ENCODE measurements at regions not wholly inside any gene's neighbourhood (a gene's known extent, or its start where the extent isn't known, plus 50 kb on each side); places are given as distances from the start of the nearest gene placed in this dataset.

GRCh38 chr14:37650356-37651037 lies 55.1 kb downstream of the TTC6 start:
- Histone ChIP-seq H3K27ac (ENCODE audit: low read depth, low read length) (no peak overlapping the region), H3K4me1 (ENCODE audit: insufficient read depth, low read length) (no peaks in the 10 kb centered on the region), H3K9me3 (ENCODE audit: control insufficient read depth in 1 of 2, low read length in 2 of 2) (no peaks in the 10 kb centered on the region), H3K36me3 (ENCODE audit: insufficient read depth, low read length) (no peaks in the 10 kb centered on the region), H3K4me3 (ENCODE audit: low read length in 2 of 2) (no peak overlapping the region), H3K27me3 (ENCODE audit: insufficient read depth, low read length) (no peaks in the 10 kb centered on the region)
- no peak for DNase-seq
- no peaks in the 10 kb centered on the region for H3K4me1 Mint-ChIP-seq
- no peak overlapping the region for H3K4me3 Mint-ChIP-seq
- H3K36me3 Mint-ChIP-seq: no peaks in the 10 kb centered on the region
- H3K27ac Mint-ChIP-seq: no peak overlapping the region
- H3K9me3 Mint-ChIP-seq: peaks cover 0 to 10% (median 0%) of the 10 kb centered on the region in 8 donors
- ChIA-PET POLR2A (ENCODE audit: partially characterized antibody) (no interaction called here), CTCF (ENCODE audit: partially characterized antibody) (interaction anchor here (1.2 kb wide), 1 partner anchor 9 kb away, joined by 3 read pairs; no protein-coding TSS in a partner anchor)
- H3K27me3 Mint-ChIP-seq: no peaks in the 10 kb centered on the region
- intact Hi-C loops (cut with micrococcal nuclease): no loop called here

GRCh38 chr14:37652042-37652441 lies 56.6 kb downstream of the TTC6 start:
- no peak for DNase-seq
- H3K4me1 Mint-ChIP-seq: no peaks in the 10 kb centered on the region
- H3K4me1 ChIP-seq (ENCODE audit: insufficient read depth, low read length): no peaks in the 10 kb centered on the region
- H3K4me3 Mint-ChIP-seq: no peak overlapping the region
- no peaks in the 10 kb centered on the region for H3K27me3 ChIP-seq (ENCODE audit: insufficient read depth, low read length)
- H3K9me3 Mint-ChIP-seq: peaks cover 0 to 10% (median 3%) of the 10 kb centered on the region in 8 donors
- no peaks in the 10 kb centered on the region for H3K27me3 Mint-ChIP-seq
- H3K4me3 ChIP-seq (ENCODE audit: low read length in 2 of 2): no peak overlapping the region
- no peak overlapping the region for H3K27ac ChIP-seq (ENCODE audit: low read depth, low read length)
- intact Hi-C loops (cut with micrococcal nuclease): no loop called here
- no peaks in the 10 kb centered on the region for H3K36me3 ChIP-seq (ENCODE audit: insufficient read depth, low read length)
- no peak overlapping the region for H3K27ac Mint-ChIP-seq
- POLR2A ChIA-PET (ENCODE audit: partially characterized antibody): no interaction called here
- no peaks in the 10 kb centered on the region for H3K9me3 ChIP-seq (ENCODE audit: control insufficient read depth in 1 of 2, low read length in 2 of 2)
- CTCF ChIA-PET (ENCODE audit: partially characterized antibody): no interaction called here
- no peaks in the 10 kb centered on the region for H3K36me3 Mint-ChIP-seq

- no peaks in the 10 kb centered on the region for H3K9me3 ChIP-seq (ENCODE audit: control insufficient read depth in 1 of 2, low read length in 2 of 2)
- CTCF ChIA-PET (ENCODE audit: partially characterized antibody): no interaction called here
- H3K36me3 ChIP-seq (ENCODE audit: insufficient read depth, low read length): no peaks in the 10 kb centered on the region
- Mint-ChIP-seq H3K9me3 (peaks cover 2 to 13% (median 6%) of the 10 kb centered on the region in 8 donors), H3K27me3 (no peaks in the 10 kb centered on the region), H3K4me3 (no peak overlapping the region), H3K27ac (no peak overlapping the region), H3K4me1 (no peaks in the 10 kb centered on the region), H3K36me3 (no peaks in the 10 kb centered on the region)
- POLR2A ChIA-PET (ENCODE audit: partially characterized antibody): no interaction called here
- intact Hi-C loops (cut with micrococcal nuclease): no loop called here
- no peak for DNase-seq
- H3K27me3 ChIP-seq (ENCODE audit: insufficient read depth, low read length): no peaks in the 10 kb centered on the region
- H3K4me3 ChIP-seq (ENCODE audit: low read length in 2 of 2): no peak overlapping the region
- H3K27ac ChIP-seq (ENCODE audit: low read depth, low read length): no peak overlapping the region
- H3K4me1 ChIP-seq (ENCODE audit: insufficient read depth, low read length): no peaks in the 10 kb centered on the region
Measured at GRCh38 chr14:37655418-37655817, 60.0 kb downstream of the TTC6 start.

GRCh38 chr14:37658156-37658555 lies 62.7 kb downstream of the TTC6 start:
- no peaks in the 10 kb centered on the region for H3K27me3 Mint-ChIP-seq
- no peaks in the 10 kb centered on the region for H3K4me1 ChIP-seq (ENCODE audit: insufficient read depth, low read length)
- DNase-seq: no peak
- H3K27ac Mint-ChIP-seq: no peak overlapping the region
- H3K9me3 ChIP-seq (ENCODE audit: control insufficient read depth in 1 of 2, low read length in 2 of 2): no peaks in the 10 kb centered on the region
- no peaks in the 10 kb centered on the region for H3K27me3 ChIP-seq (ENCODE audit: insufficient read depth, low read length)
- no peaks in the 10 kb centered on the region for H3K36me3 Mint-ChIP-seq
- intact Hi-C loops (cut with micrococcal nuclease): no loop called here
- no peak overlapping the region for H3K4me3 Mint-ChIP-seq
- CTCF ChIA-PET (ENCODE audit: partially characterized antibody): no interaction called here
- no peaks in the 10 kb centered on the region for H3K36me3 ChIP-seq (ENCODE audit: insufficient read depth, low read length)
- POLR2A ChIA-PET (ENCODE audit: partially characterized antibody): no interaction called here
- H3K4me3 ChIP-seq (ENCODE audit: low read length in 2 of 2): no peak overlapping the region
- no peak overlapping the region for H3K27ac ChIP-seq (ENCODE audit: low read depth, low read length)
- H3K9me3 Mint-ChIP-seq: peaks cover 0 to 19% (median 9%) of the 10 kb centered on the region in 8 donors
- no peaks in the 10 kb centered on the region for H3K4me1 Mint-ChIP-seq

GRCh38 chr14:37663498-37663897 lies 68.1 kb downstream of the TTC6 start:
- ChIA-PET CTCF (ENCODE audit: partially characterized antibody) (no interaction called here), POLR2A (ENCODE audit: partially characterized antibody) (no interaction called here)
- no peaks in the 10 kb centered on the region for H3K27me3 ChIP-seq (ENCODE audit: insufficient read depth, low read length)
- no peak for DNase-seq
- Mint-ChIP-seq H3K4me3 (no peak overlapping the region), H3K27ac (no peak overlapping the region), H3K27me3 (no peaks in the 10 kb centered on the region), H3K4me1 (no peaks in the 10 kb centered on the region), H3K36me3 (no peaks in the 10 kb centered on the region), H3K9me3 (peaks cover 0 to 23% (median 5%) of the 10 kb centered on the region in 8 donors)
- intact Hi-C loops (cut with micrococcal nuclease): no loop called here
- no peak overlapping the region for H3K4me3 ChIP-seq (ENCODE audit: low read length in 2 of 2)
- H3K36me3 ChIP-seq (ENCODE audit: insufficient read depth, low read length): no peaks in the 10 kb centered on the region
- no peak overlapping the region for H3K27ac ChIP-seq (ENCODE audit: low read depth, low read length)
- H3K9me3 ChIP-seq (ENCODE audit: control insufficient read depth in 1 of 2, low read length in 2 of 2): no peaks in the 10 kb centered on the region
- H3K4me1 ChIP-seq (ENCODE audit: insufficient read depth, low read length): no peaks in the 10 kb centered on the region

GRCh38 chr14:37665479-37665878 lies 70.0 kb downstream of the TTC6 start:
- no peak overlapping the region for H3K4me3 ChIP-seq (ENCODE audit: low read length in 2 of 2)
- H3K9me3 ChIP-seq (ENCODE audit: control insufficient read depth in 1 of 2, low read length in 2 of 2): no peaks in the 10 kb centered on the region
- no peaks in the 10 kb centered on the region for H3K27me3 ChIP-seq (ENCODE audit: insufficient read depth, low read length)
- Mint-ChIP-seq H3K4me3 (no peak overlapping the region), H3K36me3 (no peaks in the 10 kb centered on the region), H3K27ac (no peak overlapping the region), H3K4me1 (no peaks in the 10 kb centered on the region), H3K27me3 (no peaks in the 10 kb centered on the region), H3K9me3 (peaks cover 0 to 15% (median 5%) of the 10 kb centered on the region in 8 donors)
- POLR2A ChIA-PET (ENCODE audit: partially characterized antibody): no interaction called here
- no peaks in the 10 kb centered on the region for H3K36me3 ChIP-seq (ENCODE audit: insufficient read depth, low read length)
- CTCF ChIA-PET (ENCODE audit: partially characterized antibody): no interaction called here
- no peak overlapping the region for H3K27ac ChIP-seq (ENCODE audit: low read depth, low read length)
- DNase-seq: no peak
- H3K4me1 ChIP-seq (ENCODE audit: insufficient read depth, low read length): no peaks in the 10 kb centered on the region
- intact Hi-C loops (cut with micrococcal nuclease): no loop called here

GRCh38 chr14:37665951-37666350 lies 70.5 kb downstream of the TTC6 start:
- CTCF ChIA-PET (ENCODE audit: partially characterized antibody): no interaction called here
- H3K27ac ChIP-seq (ENCODE audit: low read depth, low read length): no peak overlapping the region
- POLR2A ChIA-PET (ENCODE audit: partially characterized antibody): no interaction called here

GRCh38 chr14:37668646-37669045 lies 73.2 kb downstream of the TTC6 start:
- no peaks in the 10 kb centered on the region for H3K27me3 ChIP-seq (ENCODE audit: insufficient read depth, low read length)
- Mint-ChIP-seq H3K27me3 (no peaks in the 10 kb centered on the region), H3K9me3 (peaks cover 0 to 11% (median 3%) of the 10 kb centered on the region in 8 donors), H3K4me1 (no peaks in the 10 kb centered on the region), H3K27ac (no peak overlapping the region), H3K36me3 (no peaks in the 10 kb centered on the region), H3K4me3 (no peak overlapping the region)
- intact Hi-C loops (cut with micrococcal nuclease): no loop called here
- H3K36me3 ChIP-seq (ENCODE audit: insufficient read depth, low read length): no peaks in the 10 kb centered on the region
- DNase-seq: no peak
- no peaks in the 10 kb centered on the region for H3K4me1 ChIP-seq (ENCODE audit: insufficient read depth, low read length)
- H3K27ac ChIP-seq (ENCODE audit: low read depth, low read length): no peak overlapping the region
- no peak overlapping the region for H3K4me3 ChIP-seq (ENCODE audit: low read length in 2 of 2)
- CTCF ChIA-PET (ENCODE audit: partially characterized antibody): no interaction called here
- POLR2A ChIA-PET (ENCODE audit: partially characterized antibody): no interaction called here
- no peaks in the 10 kb centered on the region for H3K9me3 ChIP-seq (ENCODE audit: control insufficient read depth in 1 of 2, low read length in 2 of 2)

More at GRCh38 chr14:37665951-37666350, 70.5 kb downstream of the TTC6 start:
- H3K4me3 ChIP-seq (ENCODE audit: low read length in 2 of 2): no peak overlapping the region
- Mint-ChIP-seq H3K36me3 (no peaks in the 10 kb centered on the region), H3K9me3 (peaks cover 0 to 15% (median 5%) of the 10 kb centered on the region in 8 donors), H3K4me1 (no peaks in the 10 kb centered on the region), H3K27ac (no peak overlapping the region), H3K4me3 (no peak overlapping the region), H3K27me3 (no peaks in the 10 kb centered on the region)
- H3K36me3 ChIP-seq (ENCODE audit: insufficient read depth, low read length): no peaks in the 10 kb centered on the region
- intact Hi-C loops (cut with micrococcal nuclease): no loop called here
- no peaks in the 10 kb centered on the region for H3K9me3 ChIP-seq (ENCODE audit: control insufficient read depth in 1 of 2, low read length in 2 of 2)
- no peak for DNase-seq
- H3K27me3 ChIP-seq (ENCODE audit: insufficient read depth, low read length): no peaks in the 10 kb centered on the region
- no peaks in the 10 kb centered on the region for H3K4me1 ChIP-seq (ENCODE audit: insufficient read depth, low read length)

All from CD4-positive, alpha-beta memory T cell (primary cell).